ENCODE measurements at regions not wholly inside any gene's neighbourhood (a gene's known extent, or its start where the extent isn't known, plus 50 kb on each side); places are given as distances from the start of the nearest gene placed in this dataset.

- TF ChIP-seq, protein P1, sequence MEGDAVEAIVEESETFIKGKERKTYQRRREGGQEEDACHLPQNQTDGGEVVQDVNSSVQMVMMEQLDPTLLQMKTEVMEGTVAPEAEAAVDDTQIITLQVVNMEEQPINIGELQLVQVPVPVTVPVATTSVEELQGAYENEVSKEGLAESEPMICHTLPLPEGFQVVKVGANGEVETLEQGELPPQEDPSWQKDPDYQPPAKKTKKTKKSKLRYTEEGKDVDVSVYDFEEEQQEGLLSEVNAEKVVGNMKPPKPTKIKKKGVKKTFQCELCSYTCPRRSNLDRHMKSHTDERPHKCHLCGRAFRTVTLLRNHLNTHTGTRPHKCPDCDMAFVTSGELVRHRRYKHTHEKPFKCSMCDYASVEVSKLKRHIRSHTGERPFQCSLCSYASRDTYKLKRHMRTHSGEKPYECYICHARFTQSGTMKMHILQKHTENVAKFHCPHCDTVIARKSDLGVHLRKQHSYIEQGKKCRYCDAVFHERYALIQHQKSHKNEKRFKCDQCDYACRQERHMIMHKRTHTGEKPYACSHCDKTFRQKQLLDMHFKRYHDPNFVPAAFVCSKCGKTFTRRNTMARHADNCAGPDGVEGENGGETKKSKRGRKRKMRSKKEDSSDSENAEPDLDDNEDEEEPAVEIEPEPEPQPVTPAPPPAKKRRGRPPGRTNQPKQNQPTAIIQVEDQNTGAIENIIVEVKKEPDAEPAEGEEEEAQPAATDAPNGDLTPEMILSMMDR (IDR thresholded peaks at IDR 0.05), result no peak
- no peak for TF ChIP-seq POLR2A (IDR thresholded peaks at IDR 0.05)
These were observed 154.4 kb upstream of the ZNF644 start for GRCh38 chr1:91176250-91176649.

All from esophagus squamous epithelium (tissue), 4 donors.